KMS-11 (cell line): ENCODE measurements at regions not wholly inside any gene's neighbourhood (a gene's known extent, or its start where the extent isn't known, plus 50 kb on each side); places are given as distances from the start of the nearest gene placed in this dataset.

Experiments used
- H2AFZ ChIP-seq: fragments of 200-600 bp; sonication (generic); 2 replicates; pipeline ENCODE4 v1.6.1; 2016; ENCODE audit warnings: antibody characterized with exemption, mixed run types, low read depth
- H3K27ac ChIP-seq: fragments of 200-600 bp; sonication (generic); 2 replicates; pipeline ENCODE4 v1.6.1; 2016; ENCODE audit warnings: mild to moderate bottlenecking, mixed run types
- H3K27me3 ChIP-seq: fragments of 200-600 bp; sonication (generic); 2 replicates; pipeline ENCODE4 v1.6.1; 2017; ENCODE audit warnings: mild to moderate bottlenecking, low read depth, mixed run types, moderate library complexity; ENCODE audit not compliant: insufficient read depth
- H3K36me3 ChIP-seq: fragments of 200-600 bp; sonication (generic); 2 replicates; pipeline ENCODE4 v1.6.1; 2017; ENCODE audit warnings: mild to moderate bottlenecking, mixed run types; ENCODE audit not compliant: insufficient read depth
- H3K4me1 ChIP-seq: fragments of 200-600 bp; sonication (generic); 2 replicates; pipeline ENCODE4 v1.6.1; 2016; ENCODE audit warnings: mild to moderate bottlenecking, low read depth, mixed run types; ENCODE audit not compliant: poor library complexity, severe bottlenecking
- H3K4me2 ChIP-seq: fragments of 200-600 bp; sonication (generic); 2 replicates; pipeline ENCODE4 v1.7.0; 2016; ENCODE audit warnings: mild to moderate bottlenecking, mixed run types
- H3K4me3 ChIP-seq: fragments of 200-600 bp; sonication (generic); IDR thresholded peaks from 2 replicates; pipeline ENCODE4 v1.6.1; 2017; ENCODE audit warnings: low read depth, low read length, mixed read lengths; ENCODE audit not compliant: insufficient read depth
- H3K79me2 ChIP-seq: fragments of 200-600 bp; sonication (generic); 2 replicates; pipeline ENCODE4 v1.6.1; 2016; ENCODE audit warnings: low read depth, mixed run types; ENCODE audit not compliant: insufficient read depth
- H3K9ac ChIP-seq: fragments of 200-600 bp; sonication (generic); 2 replicates; pipeline ENCODE4 v1.6.1; 2016; ENCODE audit warnings: mild to moderate bottlenecking, mixed run types
- H4K20me1 ChIP-seq: fragments of 200-600 bp; sonication (generic); 2 replicates; pipeline ENCODE4 v1.6.1; 2016; ENCODE audit warnings: mild to moderate bottlenecking, mixed run types; ENCODE audit not compliant: insufficient read depth
- CTCF ChIP-seq: fragments of 200-600 bp; sonication (generic); conservative IDR thresholded peaks from 2 replicates; pipeline ENCODE4 v1.6.1; 2017; ENCODE audit warnings: low read depth, mild to moderate bottlenecking, antibody characterized with exemption, low read length, moderate library complexity, mixed read lengths

DNA sequence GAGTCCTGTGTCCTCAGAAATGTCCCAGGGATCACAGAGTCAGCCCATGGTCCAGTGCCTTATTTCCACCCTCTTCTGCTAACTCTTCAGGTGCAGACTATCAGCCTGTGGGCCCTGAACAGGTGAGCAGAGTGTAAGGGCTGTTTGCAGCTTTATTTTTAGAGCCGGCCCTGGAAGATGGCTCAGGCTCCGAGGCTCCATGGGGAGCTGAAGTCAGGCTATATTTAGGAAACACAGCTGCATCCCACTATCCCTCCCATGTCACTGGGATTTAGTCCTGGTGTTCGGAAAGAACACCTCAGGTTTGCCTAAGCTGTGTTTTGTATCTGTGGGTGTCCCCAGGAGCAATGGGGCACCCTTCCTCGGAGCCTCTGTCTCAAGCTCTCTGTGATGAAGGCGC lies 126.9 kb downstream of the RPS24 start:
- H3K9ac ChIP-seq, result no peak overlapping the region
- no peak overlapping the region for H3K4me3 ChIP-seq
- H4K20me1 ChIP-seq, result no peaks in the 10 kb centered on the region
- H3K27ac ChIP-seq, result no peak overlapping the region
- H3K4me2 ChIP-seq, result no peak overlapping the region
- no peaks in the 10 kb centered on the region for H3K4me1 ChIP-seq
- no peak for TF ChIP-seq CTCF
- no peaks in the 10 kb centered on the region for H3K79me2 ChIP-seq
- no peaks in the 10 kb centered on the region for H3K36me3 ChIP-seq
- no peak overlapping the region for H2AFZ ChIP-seq
- no peaks in the 10 kb centered on the region for H3K27me3 ChIP-seq

DNA sequence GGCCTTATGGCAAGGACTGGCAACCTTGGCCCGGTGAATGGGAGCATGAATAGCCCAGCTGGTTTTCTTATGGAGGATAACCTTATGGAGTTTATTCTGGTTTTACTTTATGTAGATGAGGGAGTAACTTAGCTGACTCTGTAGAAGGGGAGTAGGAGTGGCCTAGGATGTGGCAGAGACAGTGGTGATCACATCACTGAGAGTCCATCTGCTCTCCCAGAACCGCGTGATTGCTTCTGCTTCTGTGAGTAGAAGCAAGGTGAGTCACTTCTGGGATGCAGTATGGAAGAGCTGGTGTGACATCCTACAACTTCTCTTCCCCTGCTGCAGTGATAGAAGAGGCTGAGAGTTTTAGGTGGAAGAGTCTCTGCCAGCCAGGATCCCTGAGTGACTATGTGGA lies 129.2 kb downstream of the RPS24 start:
- Histone ChIP-seq H3K4me3 (no peak overlapping the region), H3K79me2 (no peaks in the 10 kb centered on the region), H2AFZ (no peak overlapping the region), H3K4me2 (no peak overlapping the region), H4K20me1 (no peaks in the 10 kb centered on the region), H3K4me1 (no peaks in the 10 kb centered on the region), H3K36me3 (no peaks in the 10 kb centered on the region), H3K27ac (no peak overlapping the region), H3K27me3 (no peaks in the 10 kb centered on the region), H3K9ac (no peak overlapping the region)
- no peak for TF ChIP-seq CTCF

GRCh38 chr10:78164702-78165101 lies 131.0 kb downstream of the RPS24 start:
- H3K4me3 ChIP-seq, result no peak overlapping the region
- H3K9ac ChIP-seq, result no peak overlapping the region
- H3K4me1 ChIP-seq, result no peaks in the 10 kb centered on the region
- no peaks in the 10 kb centered on the region for H4K20me1 ChIP-seq
- H3K79me2 ChIP-seq, result no peaks in the 10 kb centered on the region
- H3K36me3 ChIP-seq, result no peaks in the 10 kb centered on the region
- H3K27me3 ChIP-seq, result no peaks in the 10 kb centered on the region
- H2AFZ ChIP-seq, result no peak overlapping the region
- no peak overlapping the region for H3K27ac ChIP-seq
- no peak overlapping the region for H3K4me2 ChIP-seq
- TF ChIP-seq CTCF, result no peak

DNA sequence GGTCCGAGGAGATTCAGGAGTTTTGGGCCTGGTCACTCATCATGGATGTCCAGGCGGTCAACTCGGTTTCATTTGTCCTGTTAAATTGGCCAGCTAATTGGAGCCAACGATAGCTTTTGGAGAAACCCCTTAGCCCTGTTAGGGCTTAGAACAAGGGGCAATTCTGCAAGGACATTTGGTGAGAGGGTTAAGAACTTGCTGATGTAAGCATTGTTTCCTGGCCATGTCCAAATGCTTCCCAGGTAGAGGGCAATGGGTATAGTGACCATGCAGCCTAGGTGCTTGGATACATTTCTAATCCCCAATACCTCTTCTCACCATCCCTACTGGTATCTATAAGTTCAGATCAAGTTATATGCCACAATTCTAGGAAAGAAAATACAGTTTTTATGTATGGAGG lies 131.5 kb downstream of the RPS24 start:
- no peaks in the 10 kb centered on the region for H3K79me2 ChIP-seq
- no peaks in the 10 kb centered on the region for H3K36me3 ChIP-seq
- no peak overlapping the region for H3K4me2 ChIP-seq
- H3K4me1 ChIP-seq, result no peaks in the 10 kb centered on the region
- no peak overlapping the region for H3K27ac ChIP-seq
- no peaks in the 10 kb centered on the region for H3K27me3 ChIP-seq
- H3K9ac ChIP-seq, result no peak overlapping the region
- no peak for TF ChIP-seq CTCF
- H2AFZ ChIP-seq, result no peak overlapping the region
- no peaks in the 10 kb centered on the region for H4K20me1 ChIP-seq
- no peak overlapping the region for H3K4me3 ChIP-seq

- TF ChIP-seq CTCF, result no peak
- Histone ChIP-seq H3K4me1 (no peaks in the 10 kb centered on the region), H3K4me3 (no peak overlapping the region), H4K20me1 (no peaks in the 10 kb centered on the region), H2AFZ (no peak overlapping the region), H3K4me2 (no peak overlapping the region), H3K9ac (no peak overlapping the region), H3K27me3 (no peaks in the 10 kb centered on the region), H3K79me2 (no peaks in the 10 kb centered on the region), H3K27ac (no peak overlapping the region), H3K36me3 (no peaks in the 10 kb centered on the region)
Observed at GRCh38 chr10:78165617-78166016, 132.0 kb downstream of the RPS24 start.
